ENCODE measurements at regions not wholly inside any gene's neighbourhood (a gene's known extent, or its start where the extent isn't known, plus 50 kb on each side); places are given as distances from the start of the nearest gene placed in this dataset.
A peak's percentile ranks its signal among the peaks of the same experiment; 100 is the strongest.

- no peak for FAIRE-seq
Measured at GRCh38 chr10:42974693-42975002, 102.2 kb upstream of the RET start.

GRCh38 chr10:42975005-42975493 lies 101.8 kb upstream of the RET start:
- no peak for FAIRE-seq

GRCh38 chr10:42975558-42976340 lies 101.1 kb upstream of the RET start:
- FAIRE-seq: no peak

- FAIRE-seq: no peak
Measured at GRCh38 chr10:42976351-42977031, 100.4 kb upstream of the RET start.

GRCh38 chr10:42977032-42977416 lies 99.8 kb upstream of the RET start:
- FAIRE-seq: no peak

- peak; percentile 47 for FAIRE-seq
Measured at GRCh38 chr10:42979181-42979580, 97.7 kb upstream of the RET start.

DNA sequence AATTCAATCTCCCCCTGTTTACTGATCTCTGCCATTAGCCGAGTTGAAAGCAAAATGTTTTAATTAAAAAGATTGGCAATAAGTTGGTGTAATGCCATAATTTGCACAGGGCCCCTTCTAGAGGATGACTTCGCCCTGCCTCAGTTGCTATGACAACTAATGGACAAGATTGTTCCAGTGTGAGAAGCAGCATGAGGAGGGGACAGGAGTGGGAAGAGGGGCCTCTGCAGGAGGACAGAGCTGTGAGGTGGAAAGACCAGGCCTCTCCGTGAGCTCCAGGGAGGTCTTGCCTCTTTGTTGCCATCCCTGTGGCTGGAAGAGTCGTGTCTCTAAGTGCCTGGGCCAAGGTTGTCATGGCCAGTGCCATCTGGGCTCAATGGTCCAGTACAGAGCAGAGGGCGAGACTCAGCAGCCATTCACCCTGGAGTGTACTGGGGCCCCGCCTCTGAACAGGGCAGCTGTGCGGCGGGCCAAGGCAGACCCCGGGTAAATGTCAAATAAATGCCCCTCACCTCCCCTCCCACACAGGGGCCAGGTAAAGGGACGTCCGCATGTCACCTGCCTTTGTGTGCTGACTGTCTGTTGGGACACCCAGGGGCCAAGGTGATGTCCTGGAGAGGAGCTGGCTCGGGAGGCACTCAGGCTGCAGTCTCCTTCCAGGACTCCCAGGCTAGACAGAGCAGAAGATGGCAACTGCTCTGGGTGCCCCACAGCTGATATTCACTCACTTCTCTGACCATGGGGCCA lies 97.0 kb upstream of the RET start:
- no peak for FAIRE-seq

DNA sequence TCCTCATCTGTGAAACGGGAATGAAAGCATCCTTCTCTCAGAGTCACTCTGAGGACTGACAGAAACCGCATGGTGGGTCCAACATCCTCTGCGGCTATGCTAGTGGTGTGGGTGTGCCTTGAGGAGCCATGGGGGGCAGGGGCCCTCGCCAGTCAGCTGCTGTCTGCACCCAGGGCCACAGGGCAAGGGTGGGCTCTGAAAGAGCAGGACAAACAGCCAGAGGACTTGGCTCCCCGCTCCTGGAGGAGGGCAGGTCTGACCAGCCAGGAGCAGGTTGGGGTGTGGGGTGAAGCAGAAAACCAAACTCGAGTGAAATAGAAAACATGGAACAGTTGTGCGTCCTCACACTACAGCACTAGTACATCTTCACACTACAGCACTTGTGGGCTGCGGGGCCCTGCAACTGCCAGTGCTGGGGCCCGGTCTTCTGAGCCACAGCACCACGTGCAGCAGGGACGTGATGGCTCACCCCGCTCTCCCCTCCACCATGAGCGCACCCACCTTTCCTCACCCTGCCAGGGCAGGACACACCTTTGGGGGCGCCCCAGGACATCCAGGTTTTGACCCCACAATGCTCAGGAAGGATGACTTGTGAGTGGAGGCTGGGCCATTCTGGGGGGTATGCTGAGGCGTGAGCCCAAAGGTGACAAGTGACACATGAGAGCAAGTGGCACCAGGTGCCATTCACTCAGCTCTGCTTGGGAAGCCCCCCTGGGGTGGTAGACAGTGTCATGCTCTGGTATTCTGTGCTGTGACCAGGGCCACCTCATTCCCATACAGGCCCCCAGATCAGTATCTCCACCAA lies 96.1 kb upstream of the RET start:
- FAIRE-seq: no peak

GRCh38 chr10:42981358-42982236 lies 95.3 kb upstream of the RET start:
- no peak for FAIRE-seq

DNA sequence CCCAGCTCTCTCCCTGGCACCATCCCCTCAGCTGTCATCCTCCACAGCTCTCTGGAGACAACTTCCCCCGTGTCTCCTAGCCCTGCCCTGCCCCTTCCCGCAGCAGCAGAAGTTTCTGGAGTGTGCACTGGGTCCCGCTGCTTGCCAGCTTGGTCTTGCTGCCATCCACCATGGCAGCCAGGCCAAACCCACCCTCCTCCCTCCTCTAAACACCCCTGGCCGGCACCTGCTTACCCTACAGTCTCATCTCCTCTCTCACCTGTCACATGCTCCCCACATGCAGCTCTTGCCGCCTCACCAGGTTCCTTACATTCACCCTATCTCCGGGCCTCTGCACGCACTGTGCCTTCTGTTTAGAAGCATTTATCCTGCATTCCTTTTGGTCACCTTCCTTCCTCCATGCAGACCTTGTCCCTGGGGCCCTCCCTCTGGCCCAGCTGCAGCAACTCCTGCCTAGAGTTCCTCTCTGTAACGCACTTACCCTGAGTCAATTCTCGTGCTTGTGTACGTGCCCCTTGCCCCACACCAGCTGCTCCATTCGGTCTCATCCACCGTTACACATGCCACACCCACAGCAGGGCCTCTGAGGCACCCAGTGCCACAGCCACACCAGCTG lies 93.9 kb upstream of the RET start:
- no peak for FAIRE-seq

DNA sequence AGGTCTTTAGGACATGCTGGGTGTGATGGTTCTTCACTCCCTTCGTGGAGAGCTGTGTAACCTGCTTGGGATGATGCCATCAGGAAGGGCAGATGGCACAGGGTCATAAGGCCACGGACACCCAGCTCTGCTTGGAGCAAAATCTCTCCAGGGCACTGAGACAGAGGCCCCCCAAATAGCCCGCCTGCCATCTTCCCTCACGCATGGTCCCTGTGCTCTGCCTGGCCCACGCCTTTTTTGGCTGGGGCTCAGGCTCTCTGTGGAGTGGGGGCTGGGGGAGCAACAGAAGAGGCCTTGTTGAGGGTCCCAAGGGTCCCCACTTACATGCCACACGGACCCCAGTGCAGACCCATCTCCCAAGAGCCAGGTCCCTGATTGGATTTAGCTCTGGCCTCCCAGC lies 93.3 kb upstream of the RET start:
- no peak for FAIRE-seq

- FAIRE-seq: no peak
Measured at GRCh38 chr10:42984035-42984610, 92.7 kb upstream of the RET start.

GRCh38 chr10:42984761-42985325 lies 92.0 kb upstream of the RET start:
- no peak for FAIRE-seq

DNA sequence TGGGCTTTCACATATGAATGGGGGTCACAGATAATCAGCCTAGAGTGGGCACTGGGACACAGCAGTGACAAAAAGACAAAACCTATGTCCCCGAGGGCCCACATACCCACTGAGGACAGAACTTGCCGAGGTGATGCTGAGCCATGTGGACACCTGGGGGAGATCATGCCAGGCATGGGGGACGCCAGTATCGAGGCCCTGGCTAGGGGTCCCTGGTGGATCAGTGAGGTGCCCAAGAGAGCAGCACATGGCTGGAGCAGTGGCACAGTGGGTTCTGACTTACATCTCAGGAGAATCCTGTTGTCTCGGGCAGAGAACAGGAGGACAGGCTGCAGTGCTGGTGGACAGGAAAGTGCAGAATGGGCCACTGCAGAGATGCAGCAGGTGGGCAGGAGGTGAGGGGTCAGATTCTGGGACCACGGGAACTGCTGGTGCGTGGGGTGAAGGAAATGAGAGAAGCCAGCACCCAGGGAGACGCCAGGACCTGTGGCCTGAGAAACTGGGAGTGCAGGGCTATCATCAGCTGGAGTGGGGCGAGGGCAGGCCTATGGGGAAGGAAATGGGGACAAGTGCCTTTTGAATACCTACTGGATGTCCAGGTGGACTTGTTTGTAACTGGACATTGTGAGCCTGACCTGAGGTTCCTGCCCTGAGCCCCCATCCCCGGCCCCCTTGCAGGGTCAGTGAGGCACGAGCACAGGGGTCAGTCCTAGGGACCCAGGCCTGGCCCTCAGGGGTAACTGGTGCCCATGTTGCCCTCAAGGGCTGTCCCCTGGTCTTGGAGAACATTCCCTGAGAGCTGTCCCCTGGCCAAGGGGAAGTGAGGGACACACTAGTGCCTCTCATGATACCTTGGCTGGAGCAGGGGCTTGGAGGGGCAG lies 91.2 kb upstream of the RET start:
- FAIRE-seq: no peak

DNA sequence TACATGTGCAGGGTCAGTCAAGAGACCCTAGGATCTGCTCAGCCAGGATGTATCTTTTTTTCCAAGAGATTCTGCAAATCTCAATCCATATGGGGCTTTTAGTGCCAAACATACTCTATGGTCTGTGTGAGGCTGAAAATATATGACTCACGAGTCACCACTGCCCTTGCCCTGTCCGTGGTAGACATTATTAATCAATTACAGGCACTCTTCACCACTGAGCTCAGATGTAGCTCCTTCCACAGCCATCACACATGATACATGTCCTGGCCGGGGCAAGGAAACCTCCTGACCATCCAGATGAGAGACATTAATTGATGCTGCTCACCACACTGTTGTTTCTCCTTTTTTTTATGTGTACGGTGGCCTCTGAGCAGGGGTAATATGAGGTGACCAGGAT lies 90.2 kb upstream of the RET start:
- no peak for FAIRE-seq

DNA sequence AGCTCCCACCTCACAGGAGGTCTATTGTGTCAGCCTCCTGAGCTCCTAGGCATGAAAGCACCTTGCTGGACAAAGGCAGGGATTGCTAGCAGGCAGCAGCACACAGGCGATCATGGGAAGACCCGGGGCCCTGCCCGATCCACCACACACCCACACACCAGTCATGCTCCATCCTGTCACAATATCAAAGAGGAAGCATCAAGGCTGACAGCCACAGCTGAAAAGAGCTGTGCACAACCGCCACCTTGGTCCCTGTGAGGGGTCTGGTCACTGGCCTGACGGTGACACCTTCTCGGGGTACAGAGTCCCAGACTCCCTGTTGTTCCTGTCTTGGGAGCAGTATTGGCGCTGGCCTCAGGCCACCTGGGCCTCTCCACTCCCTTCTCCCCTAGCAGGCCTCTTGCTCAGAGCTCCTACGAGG lies 89.7 kb upstream of the RET start:
- FAIRE-seq: no peak

- FAIRE-seq: no peak
Measured at GRCh38 chr10:42987575-42987974, 89.3 kb upstream of the RET start.

DNA sequence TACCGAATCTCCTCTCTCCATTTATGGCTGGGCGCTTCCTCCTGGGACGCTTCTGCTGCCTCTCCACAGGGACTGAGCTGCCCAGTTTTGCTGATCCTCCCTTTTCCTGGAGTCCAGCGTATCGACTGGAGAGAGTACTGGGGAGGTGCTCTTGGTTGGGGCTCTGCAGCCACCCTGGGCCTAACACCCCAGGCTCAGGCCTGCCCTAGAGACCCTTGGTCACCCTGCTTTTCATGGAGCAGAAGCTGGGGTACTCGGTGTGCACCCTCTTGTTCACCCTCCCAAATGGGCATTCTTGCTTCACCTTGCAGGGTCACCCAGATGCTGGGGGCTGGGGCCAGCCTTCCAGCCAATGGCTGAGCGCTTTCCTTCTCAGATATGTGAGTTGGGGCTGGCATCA lies 88.8 kb upstream of the RET start:
- FAIRE-seq: no peak

- no peak for FAIRE-seq
Measured at GRCh38 chr10:42988517-42989395, 88.1 kb upstream of the RET start.
